Fibroblast of lung (primary cell): ENCODE measurements at regions not wholly inside any gene's neighbourhood (a gene's known extent, or its start where the extent isn't known, plus 50 kb on each side); places are given as distances from the start of the nearest gene placed in this dataset.

Experiments
- EZH2 ChIP-seq: IDR thresholded peaks from 2 replicates; pipeline ENCODE4 v1.5.1; 2012; ENCODE audit warnings: low read length, control low read depth, mild to moderate bottlenecking; ENCODE audit errors: missing control alignments
- TF ChIP-seq, protein P1 (sequence below), 2 donors: IDR thresholded peaks in 1 of 2; conservative IDR thresholded peaks in 1 of 2; 1 replicate in 1 of 2; 2 replicates in 1 of 2; pipeline ENCODE4 v1.5.1; 2011 to 2012; ENCODE audit warnings: low read length in 2 of 2, control low read depth in 1 of 2, inconsistent platforms in 1 of 2, low read depth in 1 of 2, mild to moderate bottlenecking in 1 of 2

DNA sequence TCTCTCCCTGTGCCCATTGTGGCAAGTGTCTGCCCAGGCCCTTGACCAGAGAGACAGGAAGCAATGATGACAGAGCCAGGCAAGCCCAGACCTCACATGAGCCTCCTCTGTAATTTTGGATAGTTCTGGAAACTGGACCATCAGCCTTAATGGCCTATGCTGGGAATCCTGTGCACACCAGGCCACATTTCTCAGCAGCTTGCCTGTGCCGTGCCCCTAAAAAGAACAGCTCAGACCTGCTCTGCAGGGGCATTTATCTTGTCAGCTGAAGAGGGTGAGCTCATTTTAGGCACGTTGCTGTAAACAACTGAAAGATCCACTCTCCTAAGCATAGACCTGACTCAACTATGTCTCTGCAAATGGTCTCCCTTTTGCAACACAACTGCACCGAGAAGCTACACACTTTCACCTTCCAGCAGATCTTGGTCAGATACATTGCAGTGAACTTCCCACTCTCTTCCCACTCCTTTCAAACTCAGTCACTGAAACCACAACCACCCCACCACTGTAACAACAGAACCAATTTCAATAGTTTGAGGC is 53.5 kb upstream of the BACH1 start:
- TF ChIP-seq, protein P1, sequence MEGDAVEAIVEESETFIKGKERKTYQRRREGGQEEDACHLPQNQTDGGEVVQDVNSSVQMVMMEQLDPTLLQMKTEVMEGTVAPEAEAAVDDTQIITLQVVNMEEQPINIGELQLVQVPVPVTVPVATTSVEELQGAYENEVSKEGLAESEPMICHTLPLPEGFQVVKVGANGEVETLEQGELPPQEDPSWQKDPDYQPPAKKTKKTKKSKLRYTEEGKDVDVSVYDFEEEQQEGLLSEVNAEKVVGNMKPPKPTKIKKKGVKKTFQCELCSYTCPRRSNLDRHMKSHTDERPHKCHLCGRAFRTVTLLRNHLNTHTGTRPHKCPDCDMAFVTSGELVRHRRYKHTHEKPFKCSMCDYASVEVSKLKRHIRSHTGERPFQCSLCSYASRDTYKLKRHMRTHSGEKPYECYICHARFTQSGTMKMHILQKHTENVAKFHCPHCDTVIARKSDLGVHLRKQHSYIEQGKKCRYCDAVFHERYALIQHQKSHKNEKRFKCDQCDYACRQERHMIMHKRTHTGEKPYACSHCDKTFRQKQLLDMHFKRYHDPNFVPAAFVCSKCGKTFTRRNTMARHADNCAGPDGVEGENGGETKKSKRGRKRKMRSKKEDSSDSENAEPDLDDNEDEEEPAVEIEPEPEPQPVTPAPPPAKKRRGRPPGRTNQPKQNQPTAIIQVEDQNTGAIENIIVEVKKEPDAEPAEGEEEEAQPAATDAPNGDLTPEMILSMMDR (conservative IDR thresholded peaks at IDR 0.05 in 1 of 2, IDR thresholded peaks at IDR 0.05 in 1 of 2; ENCODE audit: low read depth in 1 of 2, low read length in 2 of 2), result no peak
- TF ChIP-seq EZH2, result no peak
